ENCODE measurements at regions not wholly inside any gene's neighbourhood (a gene's known extent, or its start where the extent isn't known, plus 50 kb on each side); places are given as distances from the start of the nearest gene placed in this dataset.

- Histone ChIP-seq H3K4me3 (ENCODE audit: insufficient read depth, low read length, poor library complexity, severe bottlenecking) (no peak overlapping the region), H3K9ac (ENCODE audit: low read length) (no peak overlapping the region), H3K36me3 (ENCODE audit: low read length) (no peaks in the 10 kb centered on the region), H4K20me1 (ENCODE audit: low read depth, low read length) (no peaks in the 10 kb centered on the region), H3K9me3 (ENCODE audit: insufficient read depth, low read length) (no peaks in the 10 kb centered on the region), H3K27ac (ENCODE audit: low read depth, low read length) (no peak overlapping the region), H2AFZ (ENCODE audit: low read depth, low read length, severe bottlenecking) (no peak overlapping the region), H3K79me2 (ENCODE audit: insufficient read depth, low read length) (no peaks in the 10 kb centered on the region), H3K9me2 (replicated peaks; ENCODE audit: insufficient read depth, low read length) (no peaks in the 10 kb centered on the region), H3K27me3 (ENCODE audit: low read length) (no peaks in the 10 kb centered on the region), H3F3A (ENCODE audit: insufficient read depth) (no peaks in the 10 kb centered on the region), H3K4me2 (ENCODE audit: low read depth, low read length, poor library complexity, severe bottlenecking) (no peak overlapping the region)
- no peak for TF ChIP-seq EZH2phosphoT487 (conservative IDR thresholded peaks at IDR 0.05; ENCODE audit: low read length)
- TF ChIP-seq CTCF (IDR thresholded peaks at IDR 0.05; ENCODE audit: insufficient read depth, low read length, poor library complexity, severe bottlenecking) = no peak
Measured at GRCh38 chr12:58804749-58805148, 115.6 kb downstream of the LRIG3 start.

GRCh38 chr12:58809064-58809607, 111.2 kb downstream of the LRIG3 start:
- H2AFZ ChIP-seq (ENCODE audit: low read depth, low read length, severe bottlenecking) = no peak overlapping the region
- no peak overlapping the region for H3K4me2 ChIP-seq (ENCODE audit: low read depth, low read length, poor library complexity, severe bottlenecking)
- no peaks in the 10 kb centered on the region for H4K20me1 ChIP-seq (ENCODE audit: low read depth, low read length)
- no peak overlapping the region for H3K9ac ChIP-seq (ENCODE audit: low read length)
- no peaks in the 10 kb centered on the region for H3K9me3 ChIP-seq (ENCODE audit: insufficient read depth, low read length)
- H3K36me3 ChIP-seq (ENCODE audit: low read length) = no peaks in the 10 kb centered on the region
- H3K79me2 ChIP-seq (ENCODE audit: insufficient read depth, low read length) = no peaks in the 10 kb centered on the region
- TF ChIP-seq CTCF (IDR thresholded peaks at IDR 0.05; ENCODE audit: insufficient read depth, low read length, poor library complexity, severe bottlenecking) (no peak), EZH2phosphoT487 (conservative IDR thresholded peaks at IDR 0.05; ENCODE audit: low read length) (no peak)
- no peaks in the 10 kb centered on the region for H3F3A ChIP-seq (ENCODE audit: insufficient read depth)
- no peak overlapping the region for H3K27ac ChIP-seq (ENCODE audit: low read depth, low read length)
- H3K27me3 ChIP-seq (ENCODE audit: low read length) = no peaks in the 10 kb centered on the region
- no peaks in the 10 kb centered on the region for H3K9me2 ChIP-seq (replicated peaks; ENCODE audit: insufficient read depth, low read length)
- no peak overlapping the region for H3K4me3 ChIP-seq (ENCODE audit: insufficient read depth, low read length, poor library complexity, severe bottlenecking)

- Histone ChIP-seq H3K27ac (ENCODE audit: low read depth, low read length) (no peak overlapping the region), H3F3A (ENCODE audit: insufficient read depth) (no peaks in the 10 kb centered on the region), H3K79me2 (ENCODE audit: insufficient read depth, low read length) (no peaks in the 10 kb centered on the region), H4K20me1 (ENCODE audit: low read depth, low read length) (no peaks in the 10 kb centered on the region), H3K27me3 (ENCODE audit: low read length) (no peaks in the 10 kb centered on the region), H3K9me2 (replicated peaks; ENCODE audit: insufficient read depth, low read length) (no peaks in the 10 kb centered on the region), H3K9me3 (ENCODE audit: insufficient read depth, low read length) (no peaks in the 10 kb centered on the region), H3K9ac (ENCODE audit: low read length) (no peak overlapping the region), H3K4me3 (ENCODE audit: insufficient read depth, low read length, poor library complexity, severe bottlenecking) (no peak overlapping the region), H3K36me3 (ENCODE audit: low read length) (no peaks in the 10 kb centered on the region), H2AFZ (ENCODE audit: low read depth, low read length, severe bottlenecking) (no peak overlapping the region), H3K4me2 (ENCODE audit: low read depth, low read length, poor library complexity, severe bottlenecking) (no peak overlapping the region)
- no peak for TF ChIP-seq EZH2phosphoT487 (conservative IDR thresholded peaks at IDR 0.05; ENCODE audit: low read length)
- no peak for TF ChIP-seq CTCF (IDR thresholded peaks at IDR 0.05; ENCODE audit: insufficient read depth, low read length, poor library complexity, severe bottlenecking)
Measured at GRCh38 chr12:58811346-58811745, 109.0 kb downstream of the LRIG3 start.
